Right lobe of liver (tissue), 6 donors: ENCODE measurements at regions not wholly inside any gene's neighbourhood (a gene's known extent, or its start where the extent isn't known, plus 50 kb on each side); places are given as distances from the start of the nearest gene placed in this dataset.

ENCODE experiments used
- ATAC-seq, 4 donors: fragments of 200-7000 bp; cut with Tn5 transposase; one replicate each; pipeline ENCODE4 v1.9.1; 2020; ENCODE audit warnings: mild to moderate bottlenecking in 4 of 4, moderate library complexity in 4 of 4
- DNase-seq, 3 donors: peaks; one replicate each; pipeline ENCODE4 v3.0.0-alpha.2; 2020
- H3K27ac ChIP-seq, 3 donors: fragments of 200-600 bp; one replicate each; pipeline ENCODE4 v1.8.0; 2022
- H3K27me3 ChIP-seq, 2 donors: fragments of 200-600 bp; one replicate each; pipeline ENCODE4 v1.8.0; 2022
- H3K36me3 ChIP-seq, 4 donors: fragments of 200-600 bp; sonication (generic) in 1 of 4; one replicate each; pipeline versions ENCODE4 v1.5.1 to v1.8.0; 2017 to 2022; ENCODE audit warnings: control low read depth in 1 of 4
- H3K4me1 ChIP-seq, 4 donors: fragments of 200-600 bp; sonication (generic) in 1 of 4; one replicate each; pipeline versions ENCODE4 v1.5.1 to v1.8.0; 2017 to 2022; ENCODE audit warnings: control low read depth in 1 of 4
- H3K4me3 ChIP-seq, 3 donors: fragments of 200-600 bp; one replicate each; pipeline ENCODE4 v1.8.0; 2022
- H3K9me3 ChIP-seq, 4 donors: fragments of 200-600 bp; sonication (generic) in 1 of 4; one replicate each; pipeline versions ENCODE4 v1.5.1 to v1.8.0; 2017 to 2022; ENCODE audit warnings: control low read depth in 1 of 4
- CTCF ChIP-seq, 4 donors: fragments of 200-600 bp in 3 of 4; fragments of 450-650 bp in 1 of 4; IDR thresholded peaks; one replicate each; pipeline versions ENCODE4 v1.5.1 to v1.8.0; 2016 to 2022; ENCODE audit warnings: antibody characterized with exemption in 4 of 4, mild to moderate bottlenecking in 2 of 4
- POLR2A ChIP-seq: fragments of 450-650 bp; IDR thresholded peaks from one replicate; pipeline ENCODE4 v1.6.1; 2017; ENCODE audit warnings: antibody characterized with exemption, mild to moderate bottlenecking
- WGBS: methylation state at CpG from one replicate; pipeline ENCODE4 v1.1.6; 2018; ENCODE audit warnings: low coverage, low lambda C conversion rate; ENCODE audit not compliant: insufficient coverage; ENCODE audit errors: missing lambda C conversion rate; 5-methylcytosine and 5-hydroxymethylcytosine counted together
- intact Hi-C, 2 donors: fragments of 100-400 bp; cut with DNase I; formaldehyde crosslinking; loops; one replicate each; pipeline versions ENCODE4 v1.11.2 to v1.14.1; 2022
- donor health status: DM: no; HTN: yes; CAD: no.
- donor health status: DM: no; HTN: no; CAD: no.
- donor health status: DM: no; HTN: no; CAD: no.
- donor health status: DM: no; HTN: yes; CAD: no.
- donor health status: DM: no; HTN: yes; CAD: no.

- Histone ChIP-seq H3K9me3 (no peaks in the 10 kb centered on the region), H3K4me1 (no peaks in the 10 kb centered on the region), H3K36me3 (no peaks in the 10 kb centered on the region), H3K4me3 (no peak overlapping the region), H3K27me3 (no peaks in the 10 kb centered on the region), H3K27ac (no peak overlapping the region)
- 69% methylated on average over 3 of the region's 3 CpGs for WGBS
- DNase-seq (no peak), ATAC-seq (no peak)
- intact Hi-C loops = no loop called here
- no peak for TF ChIP-seq POLR2A
- no peak for TF ChIP-seq CTCF (IDR thresholded peaks at IDR 0.05)
Observed at GRCh38 chr2:83730223-83730622, 728.9 kb downstream of the SUCLG1 start.

GRCh38 chr2:83725735-83726134 lies 733.3 kb downstream of the SUCLG1 start:
- no peak for TF ChIP-seq POLR2A
- no peak for TF ChIP-seq CTCF (IDR thresholded peaks at IDR 0.05)
- DNase-seq (no peak), ATAC-seq (no peak)
- intact Hi-C loops = no loop called here
- Histone ChIP-seq H3K27ac (no peak overlapping the region), H3K36me3 (no peaks in the 10 kb centered on the region), H3K4me1 (no peaks in the 10 kb centered on the region), H3K4me3 (no peak overlapping the region), H3K9me3 (no peaks in the 10 kb centered on the region), H3K27me3 (no peaks in the 10 kb centered on the region)

- no peak for ATAC-seq
- Histone ChIP-seq H3K27me3 (no peaks in the 10 kb centered on the region), H3K4me3 (no peak overlapping the region), H3K27ac (no peak overlapping the region), H3K36me3 (no peaks in the 10 kb centered on the region), H3K9me3 (no peaks in the 10 kb centered on the region), H3K4me1 (no peaks in the 10 kb centered on the region)
- TF ChIP-seq POLR2A = no peak
- TF ChIP-seq CTCF (IDR thresholded peaks at IDR 0.05) = no peak
- no peak for DNase-seq
- 80% methylated on average over 1 of the region's 1 CpG for WGBS
- intact Hi-C loops = no loop called here
Observed at GRCh38 chr2:83705146-83705545, 753.9 kb downstream of the SUCLG1 start.

- no peaks in the 10 kb centered on the region for H3K36me3 ChIP-seq
- H3K27ac ChIP-seq = no peak overlapping the region
- WGBS = 36% methylated on average over 1 of the region's 1 CpG
- no peak overlapping the region for H3K4me3 ChIP-seq
- no peaks in the 10 kb centered on the region for H3K27me3 ChIP-seq
- H3K4me1 ChIP-seq = no peaks in the 10 kb centered on the region
- intact Hi-C loops = no loop called here
- no peak for TF ChIP-seq POLR2A
- no peak for TF ChIP-seq CTCF (IDR thresholded peaks at IDR 0.05)
- H3K9me3 ChIP-seq = no peaks in the 10 kb centered on the region
- DNase-seq (no peak), ATAC-seq (no peak)
Observed at GRCh38 chr2:83703598-83703997, 755.5 kb downstream of the SUCLG1 start.

GRCh38 chr2:83696838-83697237 lies 762.2 kb downstream of the SUCLG1 start:
- Histone ChIP-seq H3K4me3 (no peak overlapping the region), H3K9me3 (no peaks in the 10 kb centered on the region), H3K27me3 (no peaks in the 10 kb centered on the region), H3K27ac (no peak overlapping the region), H3K36me3 (no peaks in the 10 kb centered on the region), H3K4me1 (no peaks in the 10 kb centered on the region)
- ATAC-seq = no peak
- intact Hi-C loops = no loop called here
- WGBS = 58% methylated on average over 4 of the region's 4 CpGs
- TF ChIP-seq CTCF (IDR thresholded peaks at IDR 0.05) (no peak), POLR2A (no peak)
- DNase-seq = no peak
